ENCODE measurements at regions not wholly inside any gene's neighbourhood (a gene's known extent, or its start where the extent isn't known, plus 50 kb on each side); places are given as distances from the start of the nearest gene placed in this dataset.

GRCh38 chr10:123354521-123354920 lies 200.3 kb downstream of the BUB3 start:
- Mint-ChIP-seq H3K27ac (no peak overlapping the region), H3K27me3 (peaks cover 3% of the 10 kb centered on the region), H3K4me3 (no peak overlapping the region), H3K9me3 (no peaks in the 10 kb centered on the region), H3K4me1 (ENCODE audit: low read depth) (no peaks in the 10 kb centered on the region), H3K36me3 (ENCODE audit: low read depth) (no peaks in the 10 kb centered on the region)
- TF ChIP-seq CTCF (IDR thresholded peaks at IDR 0.05), result no peak
- ChIA-PET POLR2A (no interaction called here), CTCF (no interaction called here)
- DNase-seq, result no peak
- intact Hi-C loops (cut with micrococcal nuclease), result no loop called here
- no peak for ATAC-seq

- no peak for ATAC-seq
- CTCF ChIA-PET, result no interaction called here
Observed at GRCh38 chr10:123355748-123356481, 201.7 kb downstream of the BUB3 start.

GRCh38 chr10:123356799-123357198 lies 202.6 kb downstream of the BUB3 start:
- H3K9me3 Mint-ChIP-seq, result no peaks in the 10 kb centered on the region

More at GRCh38 chr10:123355748-123356481, 201.7 kb downstream of the BUB3 start:
- Mint-ChIP-seq H3K27ac (no peak overlapping the region), H3K4me3 (no peak overlapping the region), H3K9me3 (no peaks in the 10 kb centered on the region), H3K36me3 (ENCODE audit: low read depth) (no peaks in the 10 kb centered on the region), H3K27me3 (peaks cover 2% of the 10 kb centered on the region), H3K4me1 (ENCODE audit: low read depth) (no peaks in the 10 kb centered on the region)
- POLR2A ChIA-PET, result no interaction called here
- DNase-seq, result no peak
- intact Hi-C loops (cut with micrococcal nuclease), result no loop called here
- no peak for TF ChIP-seq CTCF (IDR thresholded peaks at IDR 0.05)

GRCh38 chr10:123357421-123357930 lies 203.3 kb downstream of the BUB3 start:
- H3K4me1 Mint-ChIP-seq (ENCODE audit: low read depth), result no peaks in the 10 kb centered on the region
- no peak for TF ChIP-seq CTCF (IDR thresholded peaks at IDR 0.05)
- H3K27me3 Mint-ChIP-seq, result peaks cover 2% of the 10 kb centered on the region
- ATAC-seq, result no peak
- DNase-seq, result no peak
- POLR2A ChIA-PET, result interaction anchor here (0.5 kb wide), 1 partner anchor 59 kb away, joined by 3 read pairs; no protein-coding TSS in a partner anchor
- no peaks in the 10 kb centered on the region for H3K36me3 Mint-ChIP-seq (ENCODE audit: low read depth)
- intact Hi-C loops (cut with micrococcal nuclease), result no loop called here
- no peaks in the 10 kb centered on the region for H3K9me3 Mint-ChIP-seq
- CTCF ChIA-PET, result interaction anchor here (0.6 kb wide), 1 partner anchor 479 kb away, joined by 3 read pairs; no protein-coding TSS in a partner anchor
- no peak overlapping the region for H3K4me3 Mint-ChIP-seq
- H3K27ac Mint-ChIP-seq, result no peak overlapping the region

More at GRCh38 chr10:123356799-123357198, 202.6 kb downstream of the BUB3 start:
- no peak for TF ChIP-seq CTCF (IDR thresholded peaks at IDR 0.05)
- no peaks in the 10 kb centered on the region for H3K4me1 Mint-ChIP-seq (ENCODE audit: low read depth)
- no peak for ATAC-seq
- intact Hi-C loops (cut with micrococcal nuclease), result no loop called here
- POLR2A ChIA-PET, result interaction anchor here (0.5 kb wide), 1 partner anchor 59 kb away, joined by 3 read pairs; no protein-coding TSS in a partner anchor
- CTCF ChIA-PET, result interaction anchor here (0.6 kb wide), 1 partner anchor 478 kb away, joined by 3 read pairs; no protein-coding TSS in a partner anchor
- no peaks in the 10 kb centered on the region for H3K36me3 Mint-ChIP-seq (ENCODE audit: low read depth)
- peaks cover 2% of the 10 kb centered on the region for H3K27me3 Mint-ChIP-seq
- no peak overlapping the region for H3K4me3 Mint-ChIP-seq
- no peak for DNase-seq
- no peak overlapping the region for H3K27ac Mint-ChIP-seq

GRCh38 chr10:123359539-123359938 lies 205.3 kb downstream of the BUB3 start:
- H3K27ac Mint-ChIP-seq, result no peak overlapping the region
- TF ChIP-seq CTCF (IDR thresholded peaks at IDR 0.05), result no peak
- intact Hi-C loops (cut with micrococcal nuclease), result no loop called here
- no peak overlapping the region for H3K4me3 Mint-ChIP-seq
- no peaks in the 10 kb centered on the region for H3K36me3 Mint-ChIP-seq (ENCODE audit: low read depth)
- H3K9me3 Mint-ChIP-seq, result no peaks in the 10 kb centered on the region
- peaks cover 2% of the 10 kb centered on the region for H3K27me3 Mint-ChIP-seq
- ChIA-PET CTCF (no interaction called here), POLR2A (no interaction called here)
- no peak for DNase-seq
- H3K4me1 Mint-ChIP-seq (ENCODE audit: low read depth), result no peaks in the 10 kb centered on the region
- ATAC-seq, result no peak
